Aorta (tissue), 5 donors: ENCODE measurements at regions not wholly inside any gene's neighbourhood (a gene's known extent, or its start where the extent isn't known, plus 50 kb on each side); places are given as distances from the start of the nearest gene placed in this dataset.

Experiments used
- ATAC-seq: fragments of 200-7000 bp; cut with Tn5 transposase; one replicate; pipeline ENCODE4 v1.9.1; 2022; ENCODE audit warnings: moderate library complexity; ENCODE audit not compliant: low FRiP score
- DNase-seq, 2 donors: peaks; one replicate each; pipeline ENCODE4 v3.0.0-alpha.2; 2020
- H3K27ac ChIP-seq, 2 donors: one replicate each; pipeline ENCODE4 v1.5.1; 2013; ENCODE audit warnings: low read length in 2 of 2, mild to moderate bottlenecking in 2 of 2, moderate library complexity in 2 of 2, control low read depth in 1 of 2, inconsistent platforms in 1 of 2, low read depth in 1 of 2
- H3K27me3 ChIP-seq, 2 donors: one replicate each; pipeline ENCODE4 v1.6.1; 2013; ENCODE audit warnings: control low read depth in 1 of 2, low read length in 1 of 2, mild to moderate bottlenecking in 1 of 2, moderate library complexity in 1 of 2; ENCODE audit not compliant: insufficient read depth in 2 of 2, control insufficient read depth in 1 of 2
- H3K36me3 ChIP-seq, 2 donors: one replicate each; pipeline ENCODE4 v1.6.1; 2013; ENCODE audit warnings: control low read depth in 1 of 2, low read length in 1 of 2, mild to moderate bottlenecking in 1 of 2; ENCODE audit not compliant: insufficient read depth in 2 of 2, control insufficient read depth in 1 of 2
- H3K4me1 ChIP-seq, 2 donors: one replicate each; pipeline ENCODE4 v1.6.1; 2013; ENCODE audit warnings: low read length in 2 of 2, control low read depth in 1 of 2, mild to moderate bottlenecking in 1 of 2, moderate library complexity in 1 of 2; ENCODE audit not compliant: insufficient read depth in 2 of 2, control insufficient read depth in 1 of 2
- H3K4me3 ChIP-seq, 2 donors: one replicate each; pipeline ENCODE4 v1.5.1; 2013; ENCODE audit warnings: low read length in 2 of 2, control low read depth in 1 of 2, mild to moderate bottlenecking in 1 of 2
- H3K9me3 ChIP-seq: one replicate; pipeline ENCODE4 v1.6.1; 2013; ENCODE audit warnings: mild to moderate bottlenecking, low read length; ENCODE audit not compliant: control insufficient read depth
- WGBS, 2 donors: extraction: QIAGEN DNeasy Blood & Tissue Kit; methylation state at CpG; one replicate each; pipeline ENCODE4 v1.1.7; 2013; 5-methylcytosine and 5-hydroxymethylcytosine counted together
- intact Hi-C, 2 donors: fragments of 100-400 bp; cut with DNase I; formaldehyde crosslinking; loops; one replicate each; pipeline versions ENCODE4 v1.14.2 to v1.15.0; 2022
- donor health status: healthy with polysubstance abuse.
- donor health status: Bipolar disorder and iron deficiency.
- donor health status: DM: no; HTN: no; CAD: no.
- donor health status: DM: no; HTN: no; CAD: no.
- donor health status: DM: yes; HTN: yes; CAD: no.

DNA sequence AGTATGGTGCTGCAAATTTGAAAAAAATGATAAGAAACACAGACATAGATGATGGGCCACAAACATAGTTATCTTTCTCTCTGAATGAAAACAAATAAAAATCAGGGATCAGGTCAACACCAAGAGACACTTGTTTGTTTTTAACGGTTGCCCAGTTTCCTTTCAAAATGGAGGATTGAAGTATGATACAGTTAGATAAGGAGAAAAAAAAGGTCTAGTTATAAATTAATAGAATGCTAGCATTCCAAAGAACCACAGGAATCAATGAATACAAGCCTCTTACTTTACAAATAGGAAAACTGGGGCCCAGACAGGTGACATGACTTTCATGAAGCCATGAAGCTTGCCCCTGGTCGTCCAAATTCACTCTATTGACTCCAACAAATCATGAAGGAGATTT lies 305.1 kb downstream of the ZNF621 start:
- no peak for ATAC-seq
- H3K9me3 ChIP-seq = peaks cover 2% of the 10 kb centered on the region
- peaks cover 0 to 2% of the 10 kb centered on the region in 2 donors for H3K27me3 ChIP-seq
- no peak overlapping the region for H3K27ac ChIP-seq
- H3K4me3 ChIP-seq = no peak overlapping the region
- WGBS, 2 donors = 76 to 89% methylated on average over 2 of the region's 2 CpGs
- H3K36me3 ChIP-seq = no peaks in the 10 kb centered on the region
- intact Hi-C loops = no loop called here
- no peaks in the 10 kb centered on the region for H3K4me1 ChIP-seq
- DNase-seq = no peak

GRCh38 chr3:40837300-40837699 lies 312.5 kb downstream of the ZNF621 start:
- Histone ChIP-seq H3K27ac (no peak overlapping the region), H3K4me1 (no peaks in the 10 kb centered on the region), H3K27me3 (peaks cover 0 to 2% of the 10 kb centered on the region in 2 donors), H3K36me3 (no peaks in the 10 kb centered on the region), H3K9me3 (peaks cover 1% of the 10 kb centered on the region), H3K4me3 (no peak overlapping the region)
- DNase-seq (no peak), ATAC-seq (no peak)
- intact Hi-C loops = no loop called here
- WGBS, 2 donors = 97 to 100% methylated on average over 2 of the region's 2 CpGs

GRCh38 chr3:40841131-40841530 lies 316.4 kb downstream of the ZNF621 start:
- Histone ChIP-seq H3K9me3 (peaks cover 1% of the 10 kb centered on the region), H3K27me3 (no peaks in the 10 kb centered on the region), H3K27ac (no peak overlapping the region), H3K4me1 (no peaks in the 10 kb centered on the region), H3K36me3 (no peaks in the 10 kb centered on the region), H3K4me3 (no peak overlapping the region)
- intact Hi-C loops = no loop called here
- DNase-seq (no peak), ATAC-seq (no peak)
- 91 to 97% methylated on average over 1 of the region's 1 CpG for WGBS, 2 donors

GRCh38 chr3:40841570-40842109 lies 316.9 kb downstream of the ZNF621 start:
- no peak for ATAC-seq
- no peaks in the 10 kb centered on the region for H3K4me1 ChIP-seq
- intact Hi-C loops = no loop called here

GRCh38 chr3:40842714-40843113 lies 318.0 kb downstream of the ZNF621 start:
- H3K36me3 ChIP-seq = no peaks in the 10 kb centered on the region
- H3K9me3 ChIP-seq = peaks cover 4% of the 10 kb centered on the region
- ATAC-seq = no peak
- no peaks in the 10 kb centered on the region for H3K27me3 ChIP-seq
- H3K27ac ChIP-seq = no peak overlapping the region
- no peak overlapping the region for H3K4me3 ChIP-seq
- intact Hi-C loops = no loop called here
- DNase-seq = no peak
- H3K4me1 ChIP-seq = peaks cover 0 to 2% of the 10 kb centered on the region in 2 donors
- 96 to 97% methylated on average over 11 of the region's 11 CpGs for WGBS, 2 donors

More at GRCh38 chr3:40841570-40842109, 316.9 kb downstream of the ZNF621 start:
- no peaks in the 10 kb centered on the region for H3K36me3 ChIP-seq
- H3K9me3 ChIP-seq = peaks cover 5% of the 10 kb centered on the region
- no peak overlapping the region for H3K27ac ChIP-seq
- no peaks in the 10 kb centered on the region for H3K27me3 ChIP-seq
- DNase-seq = no peak
- H3K4me3 ChIP-seq = no peak overlapping the region

DNA sequence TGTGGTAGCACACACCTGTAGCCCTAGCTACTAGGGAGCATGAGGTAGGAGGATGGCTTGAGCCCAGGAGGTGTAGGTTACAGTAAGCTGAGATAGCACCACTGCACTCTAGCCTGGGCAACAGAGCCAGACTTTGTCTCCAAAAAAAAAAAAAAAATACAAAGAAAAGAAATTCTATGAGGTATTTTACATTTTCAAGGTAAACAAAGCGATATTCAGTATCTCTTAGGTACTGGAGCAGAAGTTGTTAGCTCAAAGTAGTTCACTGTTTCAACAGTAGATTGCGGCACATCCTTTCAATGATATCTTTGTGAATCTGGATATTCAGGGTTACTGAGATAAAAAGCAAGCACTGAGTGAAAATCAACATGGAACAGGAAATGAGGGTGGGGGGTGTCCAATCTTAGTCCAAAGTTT lies 318.5 kb downstream of the ZNF621 start:
- H3K27me3 ChIP-seq = no peaks in the 10 kb centered on the region
- intact Hi-C loops = no loop called here
- no peak overlapping the region for H3K4me3 ChIP-seq
- ATAC-seq (no peak), DNase-seq (no peak)
- peaks cover 4% of the 10 kb centered on the region for H3K9me3 ChIP-seq
- 96% methylated on average over 2 of the region's 2 CpGs for WGBS, 2 donors
- H3K4me1 ChIP-seq = peaks cover 0 to 2% of the 10 kb centered on the region in 2 donors
- H3K27ac ChIP-seq = no peak overlapping the region
- H3K36me3 ChIP-seq = no peaks in the 10 kb centered on the region

GRCh38 chr3:40843851-40844548 lies 319.2 kb downstream of the ZNF621 start:
- no peak for ATAC-seq
- H3K4me3 ChIP-seq = no peak overlapping the region
- no peak for DNase-seq
- H3K9me3 ChIP-seq = peaks cover 4% of the 10 kb centered on the region
- 90 to 91% methylated on average over 7 of the region's 7 CpGs for WGBS, 2 donors
- H3K27ac ChIP-seq = no peak overlapping the region
- intact Hi-C loops = no loop called here
- H3K27me3 ChIP-seq = no peaks in the 10 kb centered on the region
- no peaks in the 10 kb centered on the region for H3K36me3 ChIP-seq
- H3K4me1 ChIP-seq = peaks cover 0 to 2% of the 10 kb centered on the region in 2 donors

GRCh38 chr3:40844896-40845295 lies 320.1 kb downstream of the ZNF621 start:
- H3K4me1 ChIP-seq = peaks cover 0 to 2% of the 10 kb centered on the region in 2 donors
- 98 to 100% methylated on average over 2 of the region's 2 CpGs for WGBS, 2 donors
- ATAC-seq = no peak
- no peak overlapping the region for H3K4me3 ChIP-seq
- no peak for DNase-seq
- H3K27ac ChIP-seq = no peak overlapping the region
- no peaks in the 10 kb centered on the region for H3K27me3 ChIP-seq
- intact Hi-C loops = no loop called here
- H3K36me3 ChIP-seq = no peaks in the 10 kb centered on the region
- peaks cover 4% of the 10 kb centered on the region for H3K9me3 ChIP-seq

GRCh38 chr3:40845447-40845846 lies 320.7 kb downstream of the ZNF621 start:
- H3K27ac ChIP-seq = no peak overlapping the region
- no peak overlapping the region for H3K4me3 ChIP-seq
- H3K27me3 ChIP-seq = no peaks in the 10 kb centered on the region
- no peak for DNase-seq
- H3K4me1 ChIP-seq = peaks cover 0 to 2% of the 10 kb centered on the region in 2 donors
- ATAC-seq = no peak
- intact Hi-C loops = no loop called here
- peaks cover 4% of the 10 kb centered on the region for H3K9me3 ChIP-seq
- H3K36me3 ChIP-seq = no peaks in the 10 kb centered on the region
- WGBS, 2 donors = 96 to 99% methylated on average over 1 of the region's 1 CpG
